ENCODE measurements at regions not wholly inside any gene's neighbourhood (a gene's known extent, or its start where the extent isn't known, plus 50 kb on each side); places are given as distances from the start of the nearest gene placed in this dataset.

- H3K4me2 ChIP-seq (ENCODE audit: insufficient read depth in 1 of 2, low read depth in 2 of 2, low read length in 2 of 2): no peak overlapping the region
- H3K79me2 ChIP-seq (ENCODE audit: control insufficient read depth in 1 of 2, insufficient read depth in 2 of 2, low read length in 2 of 2): no peaks in the 10 kb centered on the region
- ChIA-PET POLR2A (ENCODE audit: partially characterized antibody) (no interaction called here), CTCF (ENCODE audit: partially characterized antibody) (interaction anchor here (1.1 kb wide), 1 partner anchor 412 kb away, joined by 3 read pairs; no protein-coding TSS in a partner anchor)
- H4K20me1 ChIP-seq (replicated peaks in 1 of 2; ENCODE audit: control insufficient read depth in 1 of 2, insufficient read depth in 2 of 2, low read length in 2 of 2): no peaks in the 10 kb centered on the region
- H3K36me3 ChIP-seq (ENCODE audit: control insufficient read depth in 2 of 4, insufficient read depth in 4 of 4, low read length in 3 of 4): no peaks in the 10 kb centered on the region
- H2BK5ac ChIP-seq (ENCODE audit: low read depth, low read length): no peak overlapping the region
- no peak overlapping the region for H3K23ac ChIP-seq (ENCODE audit: insufficient read length)
- H2BK120ac ChIP-seq (replicated peaks; ENCODE audit: low read depth, low read length): no peak overlapping the region
- H2BK15ac ChIP-seq (ENCODE audit: low read length): no peak overlapping the region
- no peaks in the 10 kb centered on the region for H3K27me3 ChIP-seq (replicated peaks in 1 of 4; ENCODE audit: control insufficient read depth in 3 of 4, extremely low read depth in 1 of 4, insufficient read depth in 3 of 4, low read length in 3 of 4)
- no peak overlapping the region for H3K56ac ChIP-seq (replicated peaks; ENCODE audit: insufficient read length, low read depth, low read length)
- H3K79me1 ChIP-seq (ENCODE audit: low read depth, low read length): no peaks in the 10 kb centered on the region
- no peak overlapping the region for H4K91ac ChIP-seq (replicated peaks; ENCODE audit: insufficient read length, low read length)
- no peaks in the 10 kb centered on the region for H3K23me2 ChIP-seq (ENCODE audit: low read depth, low read length)
- H4K8ac ChIP-seq (ENCODE audit: extremely low read depth, insufficient read depth, low read length): no peak overlapping the region
- DNase-seq (ENCODE audit: low read depth in 1 of 2, low spot score in 2 of 2): no peak
- no peak overlapping the region for H3K18ac ChIP-seq (ENCODE audit: extremely low read depth, low read length)
- no peak overlapping the region for H3K9ac ChIP-seq (replicated peaks in 1 of 4; ENCODE audit: extremely low read depth in 1 of 4, low read depth in 3 of 4, low read length in 3 of 4)
- H2BK12ac ChIP-seq (ENCODE audit: low read depth, low read length): no peak overlapping the region
- FAIRE-seq: no peak
- no peaks in the 10 kb centered on the region for H3K4me1 ChIP-seq (replicated peaks in 1 of 4; ENCODE audit: control insufficient read depth in 3 of 4, insufficient read depth in 4 of 4, low read length in 3 of 4)
- no peak overlapping the region for H3K4me3 ChIP-seq (ENCODE audit: extremely low read depth in 1 of 4, insufficient read depth in 2 of 4, low read depth in 3 of 4, low read length in 4 of 4)
- H4K5ac ChIP-seq (ENCODE audit: insufficient read length, low read depth, low read length): no peak overlapping the region
- H2AFZ ChIP-seq (ENCODE audit: low read length): peak overlapping the region; percentile 51; the same call in 1 of the 2 replicates
- no peaks in the 10 kb centered on the region for H3K9me3 ChIP-seq (ENCODE audit: insufficient read depth in 2 of 2, low read depth in 1 of 2, low read length in 1 of 2)
- no peak overlapping the region for H3K14ac ChIP-seq (ENCODE audit: insufficient read length)
- no peak overlapping the region for H2AK5ac ChIP-seq (ENCODE audit: low read depth, low read length)
- WGBS, 2 experiments (ENCODE audit: extremely low coverage in 1 of 2, insufficient coverage in 1 of 2, insufficient read length in 1 of 2, insufficient replicate concordance in 2 of 2, low coverage in 1 of 2, low lambda C conversion rate in 2 of 2, missing lambda C conversion rate in 1 of 2): 81% methylated on average over 1 of the region's 1 CpG; no CpG with 5 or more reads in 1 of the 2 experiments
- H2BK20ac ChIP-seq (ENCODE audit: low read length): no peak overlapping the region
- no peak overlapping the region for H3K4ac ChIP-seq (replicated peaks; ENCODE audit: insufficient read length, low read depth, low read length)
- TF ChIP-seq KDM5A (IDR thresholded peaks at IDR 0.05; ENCODE audit: low read length): no peak
- TF ChIP-seq FOSL1 (IDR thresholded peaks at IDR 0.05; ENCODE audit: insufficient read depth, low read depth, low read length): no peak
- TF ChIP-seq NRF1 (IDR thresholded peaks at IDR 0.05; ENCODE audit: low read depth, low read length): no peak
- no peak for TF ChIP-seq RAD21 (IDR thresholded peaks at IDR 0.05 in 1 of 2, conservative IDR thresholded peaks at IDR 0.05 in 1 of 2; ENCODE audit: low read depth in 2 of 2, low read length in 2 of 2)
- no peak overlapping the region for H3K27ac ChIP-seq (ENCODE audit: low read depth, low read length)
Observed at GRCh38 chr6:95408111-95408510, 169.2 kb upstream of the MANEA start.
